ENCODE measurements at regions not wholly inside any gene's neighbourhood (a gene's known extent, or its start where the extent isn't known, plus 50 kb on each side); places are given as distances from the start of the nearest gene placed in this dataset.

DNA sequence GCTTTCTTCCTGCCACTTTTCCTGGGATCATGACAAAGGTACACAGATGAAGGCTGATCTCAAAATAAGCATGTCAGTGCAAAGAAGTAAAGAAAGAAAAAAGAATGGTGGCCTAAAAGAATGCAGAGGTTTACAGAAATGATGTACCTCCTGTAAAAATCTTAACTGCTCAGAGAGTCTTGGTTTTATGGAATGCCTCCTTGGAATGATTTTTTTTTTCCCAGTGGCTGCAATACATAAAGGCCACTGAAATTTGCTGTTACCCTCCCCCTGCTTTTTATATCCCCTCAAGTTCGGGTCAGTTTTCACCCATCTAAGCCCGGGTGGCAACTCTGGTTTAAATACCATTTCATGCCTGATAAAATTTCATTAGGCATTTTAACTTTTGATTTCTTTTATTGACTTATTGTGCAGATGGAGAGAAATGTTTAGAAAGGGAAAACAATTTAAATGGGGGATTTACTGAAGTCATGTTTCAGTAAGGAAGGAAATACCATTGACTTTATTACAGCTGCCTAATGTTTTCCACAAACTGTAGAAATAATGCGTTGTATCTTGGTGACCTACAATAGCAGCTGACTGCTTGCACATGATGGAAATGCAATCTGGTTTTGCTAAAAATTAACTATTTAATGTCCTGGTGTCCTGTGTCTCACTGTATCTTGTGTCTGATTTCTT lies 102.5 kb downstream of the SAMD9 start:
- H2BK15ac ChIP-seq (ENCODE audit: low read length) = no peak overlapping the region
- H2BK20ac ChIP-seq (ENCODE audit: low read length) = no peak overlapping the region
- FAIRE-seq = no peak
- H2BK120ac ChIP-seq (replicated peaks; ENCODE audit: low read depth, low read length) = no peak overlapping the region
- no peak overlapping the region for H3K4me2 ChIP-seq (ENCODE audit: insufficient read depth in 1 of 2, low read depth in 2 of 2, low read length in 2 of 2)
- no peak overlapping the region for H2AK5ac ChIP-seq (ENCODE audit: low read depth, low read length)
- 73% methylated on average over 3 of the region's 3 CpGs; no CpG with 5 or more reads in 1 of the 2 experiments for WGBS, 2 experiments (ENCODE audit: extremely low coverage in 1 of 2, insufficient coverage in 1 of 2, insufficient read length in 1 of 2, insufficient replicate concordance in 2 of 2, low coverage in 1 of 2, low lambda C conversion rate in 2 of 2, missing lambda C conversion rate in 1 of 2)
- no peaks in the 10 kb centered on the region for H3K79me2 ChIP-seq (ENCODE audit: control insufficient read depth in 1 of 2, insufficient read depth in 2 of 2, low read length in 2 of 2)
- H4K91ac ChIP-seq (replicated peaks; ENCODE audit: insufficient read length, low read length) = no peak overlapping the region
- POLR2A ChIA-PET (ENCODE audit: partially characterized antibody) = no interaction called here
- H3K79me1 ChIP-seq (ENCODE audit: low read depth, low read length) = no peaks in the 10 kb centered on the region
- H3K23ac ChIP-seq (ENCODE audit: insufficient read length) = no peak overlapping the region
- H4K5ac ChIP-seq (ENCODE audit: insufficient read length, low read depth, low read length) = no peak overlapping the region
- no peak for DNase-seq (ENCODE audit: low read depth in 1 of 2, low spot score in 2 of 2)
- no peak overlapping the region for H4K8ac ChIP-seq (ENCODE audit: extremely low read depth, insufficient read depth, low read length)
- H3K4ac ChIP-seq (replicated peaks; ENCODE audit: insufficient read length, low read depth, low read length) = no peak overlapping the region
- no peak overlapping the region for H3K18ac ChIP-seq (ENCODE audit: extremely low read depth, low read length)
- no peaks in the 10 kb centered on the region for H3K27me3 ChIP-seq (replicated peaks in 1 of 4; ENCODE audit: control insufficient read depth in 3 of 4, extremely low read depth in 1 of 4, insufficient read depth in 3 of 4, low read length in 3 of 4)
- no peak overlapping the region for H3K27ac ChIP-seq (ENCODE audit: low read depth, low read length)
- H3K23me2 ChIP-seq (ENCODE audit: low read depth, low read length) = no peaks in the 10 kb centered on the region
- no peaks in the 10 kb centered on the region for H3K9me3 ChIP-seq (ENCODE audit: insufficient read depth in 2 of 2, low read depth in 1 of 2, low read length in 1 of 2)
- no peaks in the 10 kb centered on the region for H3K36me3 ChIP-seq (ENCODE audit: control insufficient read depth in 2 of 4, insufficient read depth in 4 of 4, low read length in 3 of 4)
- CTCF ChIA-PET (ENCODE audit: partially characterized antibody) = interaction anchor here (1.4 kb wide), 1 partner anchor 89 kb away, joined by 3 read pairs; no protein-coding TSS in a partner anchor
- H3K14ac ChIP-seq (ENCODE audit: insufficient read length) = no peak overlapping the region
- H3K4me1 ChIP-seq (replicated peaks in 1 of 4; ENCODE audit: control insufficient read depth in 3 of 4, insufficient read depth in 4 of 4, low read length in 3 of 4) = no peaks in the 10 kb centered on the region
- no peak overlapping the region for H3K4me3 ChIP-seq (ENCODE audit: extremely low read depth in 1 of 4, insufficient read depth in 2 of 4, low read depth in 3 of 4, low read length in 4 of 4)
- H4K20me1 ChIP-seq (replicated peaks in 1 of 2; ENCODE audit: control insufficient read depth in 1 of 2, insufficient read depth in 2 of 2, low read length in 2 of 2) = no peaks in the 10 kb centered on the region
- TF ChIP-seq, protein P1, sequence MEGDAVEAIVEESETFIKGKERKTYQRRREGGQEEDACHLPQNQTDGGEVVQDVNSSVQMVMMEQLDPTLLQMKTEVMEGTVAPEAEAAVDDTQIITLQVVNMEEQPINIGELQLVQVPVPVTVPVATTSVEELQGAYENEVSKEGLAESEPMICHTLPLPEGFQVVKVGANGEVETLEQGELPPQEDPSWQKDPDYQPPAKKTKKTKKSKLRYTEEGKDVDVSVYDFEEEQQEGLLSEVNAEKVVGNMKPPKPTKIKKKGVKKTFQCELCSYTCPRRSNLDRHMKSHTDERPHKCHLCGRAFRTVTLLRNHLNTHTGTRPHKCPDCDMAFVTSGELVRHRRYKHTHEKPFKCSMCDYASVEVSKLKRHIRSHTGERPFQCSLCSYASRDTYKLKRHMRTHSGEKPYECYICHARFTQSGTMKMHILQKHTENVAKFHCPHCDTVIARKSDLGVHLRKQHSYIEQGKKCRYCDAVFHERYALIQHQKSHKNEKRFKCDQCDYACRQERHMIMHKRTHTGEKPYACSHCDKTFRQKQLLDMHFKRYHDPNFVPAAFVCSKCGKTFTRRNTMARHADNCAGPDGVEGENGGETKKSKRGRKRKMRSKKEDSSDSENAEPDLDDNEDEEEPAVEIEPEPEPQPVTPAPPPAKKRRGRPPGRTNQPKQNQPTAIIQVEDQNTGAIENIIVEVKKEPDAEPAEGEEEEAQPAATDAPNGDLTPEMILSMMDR (IDR thresholded peaks at IDR 0.05; ENCODE audit: control extremely low read depth in 1 of 3, insufficient read depth in 1 of 3, low read depth in 1 of 3, low read length in 3 of 3) = no peak
- TF ChIP-seq POLR2AphosphoS5 (IDR thresholded peaks at IDR 0.05; ENCODE audit: low read depth, low read length) = no peak
- no peak overlapping the region for H2AFZ ChIP-seq (ENCODE audit: low read length)
- no peak overlapping the region for H2BK12ac ChIP-seq (ENCODE audit: low read depth, low read length)
- no peak overlapping the region for H3K9ac ChIP-seq (replicated peaks in 1 of 4; ENCODE audit: extremely low read depth in 1 of 4, low read depth in 3 of 4, low read length in 3 of 4)
- H2BK5ac ChIP-seq (ENCODE audit: low read depth, low read length) = no peak overlapping the region
- H3K56ac ChIP-seq (replicated peaks; ENCODE audit: insufficient read length, low read depth, low read length) = no peak overlapping the region
